Neutrophil (primary cell): ENCODE measurements at regions not wholly inside any gene's neighbourhood (a gene's known extent, or its start where the extent isn't known, plus 50 kb on each side); places are given as distances from the start of the nearest gene placed in this dataset.

ENCODE experiments used
- H3K27ac ChIP-seq: fragments of 200-600 bp; sonication (generic); 2 replicates; pipeline ENCODE4 v1.5.1; 2016; ENCODE audit warnings: mild to moderate bottlenecking, moderate library complexity
- H3K27me3 ChIP-seq: fragments of 200-600 bp; sonication (generic); 2 replicates; pipeline ENCODE4 v1.6.0; 2016; ENCODE audit warnings: mild to moderate bottlenecking
- H3K36me3 ChIP-seq: fragments of 200-600 bp; sonication (generic); 2 replicates; pipeline ENCODE4 v1.5.1; 2017
- H3K4me1 ChIP-seq, 2 experiments: fragments of 200-600 bp in 1 of 2; sonication (generic) in 1 of 2; 1 replicate in 1 of 2; 2 replicates in 1 of 2; pipeline versions ENCODE4 v1.5.1 to v1.6.1; 2013 to 2016; ENCODE audit warnings: low read depth in 1 of 2, low read length in 1 of 2, mild to moderate bottlenecking in 1 of 2, moderate library complexity in 1 of 2; ENCODE audit not compliant: control insufficient read depth in 1 of 2, insufficient read depth in 1 of 2
- H3K4me3 ChIP-seq, 2 experiments: fragments of 200-600 bp in 1 of 2; sonication (generic) in 1 of 2; 1 replicate in 1 of 2; 2 replicates in 1 of 2; pipeline ENCODE4 v1.5.1; 2013 to 2016; ENCODE audit warnings: low read depth in 1 of 2, low read length in 1 of 2, mild to moderate bottlenecking in 1 of 2, moderate library complexity in 1 of 2
- H3K9me3 ChIP-seq: fragments of 200-600 bp; sonication (generic); 2 replicates; pipeline ENCODE4 v1.5.1; 2016
- CTCF ChIP-seq: fragments of 200-600 bp; sonication (generic); IDR thresholded peaks from 2 replicates; pipeline ENCODE4 v1.5.1; 2016; ENCODE audit warnings: antibody characterized with exemption

- no peaks in the 10 kb centered on the region for H3K4me1 ChIP-seq
- H3K4me3 ChIP-seq, result no peak overlapping the region
- no peak for TF ChIP-seq CTCF
- H3K27me3 ChIP-seq, result no peaks in the 10 kb centered on the region
- H3K9me3 ChIP-seq, result no peaks in the 10 kb centered on the region
- no peaks in the 10 kb centered on the region for H3K36me3 ChIP-seq
- H3K27ac ChIP-seq, result no peak overlapping the region
These were observed 120.4 kb downstream of the TDRD15 start for GRCh38 chr2:21244161-21244560.

- H3K27me3 ChIP-seq, result no peaks in the 10 kb centered on the region
- no peak for TF ChIP-seq CTCF
- H3K27ac ChIP-seq, result no peak overlapping the region
- H3K36me3 ChIP-seq, result no peaks in the 10 kb centered on the region
- no peak overlapping the region for H3K4me3 ChIP-seq
- no peaks in the 10 kb centered on the region for H3K4me1 ChIP-seq
- H3K9me3 ChIP-seq, result no peaks in the 10 kb centered on the region
These were observed 121.8 kb downstream of the TDRD15 start for GRCh38 chr2:21245565-21245964.

- TF ChIP-seq CTCF, result no peak
- Histone ChIP-seq H3K27ac (no peak overlapping the region), H3K27me3 (no peaks in the 10 kb centered on the region), H3K4me1 (no peaks in the 10 kb centered on the region), H3K4me3 (no peak overlapping the region), H3K9me3 (no peaks in the 10 kb centered on the region), H3K36me3 (no peaks in the 10 kb centered on the region)
These were observed 125.6 kb downstream of the TDRD15 start for GRCh38 chr2:21249367-21249766.

GRCh38 chr2:21250673-21251072 is 126.9 kb downstream of the TDRD15 start:
- no peaks in the 10 kb centered on the region for H3K4me1 ChIP-seq
- no peaks in the 10 kb centered on the region for H3K27me3 ChIP-seq
- H3K36me3 ChIP-seq, result no peaks in the 10 kb centered on the region
- no peak overlapping the region for H3K4me3 ChIP-seq
- no peak overlapping the region for H3K27ac ChIP-seq
- no peak for TF ChIP-seq CTCF
- no peaks in the 10 kb centered on the region for H3K9me3 ChIP-seq

GRCh38 chr2:21251216-21251980 is 127.6 kb downstream of the TDRD15 start:
- no peak for TF ChIP-seq CTCF
- no peaks in the 10 kb centered on the region for H3K36me3 ChIP-seq
- no peaks in the 10 kb centered on the region for H3K27me3 ChIP-seq
- H3K27ac ChIP-seq, result no peak overlapping the region
- H3K4me3 ChIP-seq, result no peak overlapping the region
- no peaks in the 10 kb centered on the region for H3K4me1 ChIP-seq
- no peaks in the 10 kb centered on the region for H3K9me3 ChIP-seq
